Ovary (tissue), 3 donors: ENCODE measurements at regions not wholly inside any gene's neighbourhood (a gene's known extent, or its start where the extent isn't known, plus 50 kb on each side); places are given as distances from the start of the nearest gene placed in this dataset.

Source experiments
- EP300 ChIP-seq: sonication (generic); formaldehyde crosslinking; IDR thresholded peaks from one replicate; pipeline ENCODE4 v1.6.1; 2017; ENCODE audit warnings: antibody characterized with exemption
- POLR2A ChIP-seq: fragments of 450-650 bp; IDR thresholded peaks from one replicate; pipeline ENCODE4 v1.6.1; 2017; ENCODE audit warnings: antibody characterized with exemption, mild to moderate bottlenecking, moderate library complexity
- TF ChIP-seq, protein P1 (sequence below), 3 donors: fragments of 450-650 bp in 2 of 3; fragments of 200-600 bp in 1 of 3; IDR thresholded peaks; one replicate each; pipeline versions ENCODE4 v1.5.1 to v1.8.0; 2016 to 2022; ENCODE audit warnings: antibody characterized with exemption in 3 of 3, mild to moderate bottlenecking in 1 of 3
- donor health status: DM: no; HTN: no; CAD: no.

DNA sequence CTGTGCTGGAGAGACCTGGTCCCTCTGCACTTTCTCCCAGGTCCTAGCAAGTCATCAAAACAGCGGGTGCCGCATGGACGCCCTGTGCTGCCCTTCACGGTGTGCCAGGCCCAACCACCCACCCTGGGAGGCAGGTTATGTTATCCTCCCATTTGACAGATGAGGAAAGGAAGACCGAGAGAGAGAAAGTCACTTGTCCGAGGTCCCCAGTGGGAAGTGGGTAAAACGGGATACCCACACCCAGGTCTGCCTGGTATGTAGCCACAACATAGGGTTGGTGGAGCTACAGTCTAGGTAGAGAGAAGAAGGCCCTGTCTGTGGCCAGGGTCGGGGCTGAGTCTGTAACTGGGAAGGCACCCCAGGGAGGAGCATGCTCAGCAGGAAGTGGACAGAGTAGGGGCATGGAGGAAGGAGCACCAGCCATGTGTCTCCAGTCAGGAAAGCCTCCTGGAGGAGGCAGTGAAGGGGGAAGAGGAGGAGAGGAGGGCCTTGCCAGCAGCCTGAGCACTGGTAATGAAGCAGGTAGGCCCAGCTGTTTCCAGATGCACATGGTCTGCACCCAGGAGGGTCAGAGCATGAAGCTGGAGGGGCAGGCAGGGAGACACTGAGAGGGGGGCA is 98.4 kb downstream of the ZFP36L2 start:
- TF ChIP-seq POLR2A (no peak), EP300 (no peak)
- TF ChIP-seq, protein P1, sequence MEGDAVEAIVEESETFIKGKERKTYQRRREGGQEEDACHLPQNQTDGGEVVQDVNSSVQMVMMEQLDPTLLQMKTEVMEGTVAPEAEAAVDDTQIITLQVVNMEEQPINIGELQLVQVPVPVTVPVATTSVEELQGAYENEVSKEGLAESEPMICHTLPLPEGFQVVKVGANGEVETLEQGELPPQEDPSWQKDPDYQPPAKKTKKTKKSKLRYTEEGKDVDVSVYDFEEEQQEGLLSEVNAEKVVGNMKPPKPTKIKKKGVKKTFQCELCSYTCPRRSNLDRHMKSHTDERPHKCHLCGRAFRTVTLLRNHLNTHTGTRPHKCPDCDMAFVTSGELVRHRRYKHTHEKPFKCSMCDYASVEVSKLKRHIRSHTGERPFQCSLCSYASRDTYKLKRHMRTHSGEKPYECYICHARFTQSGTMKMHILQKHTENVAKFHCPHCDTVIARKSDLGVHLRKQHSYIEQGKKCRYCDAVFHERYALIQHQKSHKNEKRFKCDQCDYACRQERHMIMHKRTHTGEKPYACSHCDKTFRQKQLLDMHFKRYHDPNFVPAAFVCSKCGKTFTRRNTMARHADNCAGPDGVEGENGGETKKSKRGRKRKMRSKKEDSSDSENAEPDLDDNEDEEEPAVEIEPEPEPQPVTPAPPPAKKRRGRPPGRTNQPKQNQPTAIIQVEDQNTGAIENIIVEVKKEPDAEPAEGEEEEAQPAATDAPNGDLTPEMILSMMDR (IDR thresholded peaks at IDR 0.05), result no peak
